IMR-90 (cell line): ENCODE measurements at regions not wholly inside any gene's neighbourhood (a gene's known extent, or its start where the extent isn't known, plus 50 kb on each side); places are given as distances from the start of the nearest gene placed in this dataset.

Experiments
- BHLHE40 ChIP-seq: fragments of 150-350 bp; IDR thresholded peaks from 2 replicates; pipeline ENCODE4 v1.6.1; 2016; ENCODE audit warnings: mild to moderate bottlenecking, low read depth, low read length
- CEBPB ChIP-seq: IDR thresholded peaks from 2 replicates; pipeline ENCODE4 v1.6.1; 2012; ENCODE audit warnings: low read depth, low read length, improper control_type of control experiment
- FOS ChIP-seq: fragments of 150-350 bp; IDR thresholded peaks from 2 replicates; pipeline ENCODE4 v1.6.1; 2016; ENCODE audit warnings: low read depth, low read length
- MAZ ChIP-seq: IDR thresholded peaks from 2 replicates; pipeline ENCODE4 v1.6.1; 2012; ENCODE audit warnings: low read depth, mild to moderate bottlenecking, low read length, improper control_type of control experiment, moderate library complexity, borderline replicate concordance
- MXI1 ChIP-seq: IDR thresholded peaks from 2 replicates; pipeline ENCODE4 v1.6.1; 2012; ENCODE audit warnings: low read depth, mild to moderate bottlenecking, low read length, moderate library complexity, borderline replicate concordance
- POLR2A ChIP-seq: IDR thresholded peaks from 2 replicates; pipeline ENCODE4 v1.6.1; 2012; ENCODE audit warnings: mild to moderate bottlenecking, low read depth, low read length
- RAD21 ChIP-seq: IDR thresholded peaks from 2 replicates; pipeline ENCODE4 v1.6.1; 2012; ENCODE audit warnings: low read length, improper control_type of control experiment
- RCOR1 ChIP-seq: IDR thresholded peaks from 2 replicates; pipeline ENCODE4 v1.6.1; 2012; ENCODE audit warnings: mild to moderate bottlenecking, low read length, improper control_type of control experiment; ENCODE audit not compliant: insufficient replicate concordance
- RFX5 ChIP-seq: IDR thresholded peaks from 2 replicates; pipeline ENCODE4 v1.8.0; 2012; ENCODE audit warnings: low read depth, mild to moderate bottlenecking, low read length, moderate library complexity
- SMC3 ChIP-seq: fragments of 150-350 bp; IDR thresholded peaks from 2 replicates; pipeline ENCODE4 v1.6.1; 2016; ENCODE audit warnings: low read depth, mild to moderate bottlenecking, antibody characterized with exemption, low read length, moderate library complexity
- TF ChIP-seq, protein P1 (sequence below): conservative IDR thresholded peaks from 2 replicates; pipeline ENCODE4 v1.5.1; 2012; ENCODE audit warnings: mild to moderate bottlenecking, low read depth, low read length, improper control_type of control experiment
- TF ChIP-seq, protein P2 (sequence below): fragments of 150-350 bp; IDR thresholded peaks from 2 replicates; pipeline ENCODE4 v1.6.1; 2017; ENCODE audit warnings: mild to moderate bottlenecking, antibody characterized with exemption, low read length, low read depth

DNA sequence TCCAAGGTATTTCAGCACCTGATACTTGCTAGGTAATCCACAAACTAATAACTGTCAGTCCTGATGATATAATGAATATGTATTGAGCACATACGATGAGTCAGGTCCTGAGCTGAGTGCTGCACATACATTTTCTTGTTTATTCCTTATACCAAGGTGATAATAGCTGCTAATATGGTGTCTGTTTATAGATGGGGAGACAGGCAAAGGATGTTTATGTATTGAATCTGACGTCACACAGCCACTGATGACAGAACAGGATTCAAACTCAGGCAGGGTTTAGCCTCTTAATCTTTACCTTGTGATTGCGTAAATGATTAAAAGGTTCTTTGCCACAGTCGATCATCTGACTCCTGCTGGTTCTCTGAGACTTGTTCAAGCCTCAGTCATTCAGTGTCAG is 609.9 kb upstream of the CPEB2 start:
- TF ChIP-seq, protein P1, sequence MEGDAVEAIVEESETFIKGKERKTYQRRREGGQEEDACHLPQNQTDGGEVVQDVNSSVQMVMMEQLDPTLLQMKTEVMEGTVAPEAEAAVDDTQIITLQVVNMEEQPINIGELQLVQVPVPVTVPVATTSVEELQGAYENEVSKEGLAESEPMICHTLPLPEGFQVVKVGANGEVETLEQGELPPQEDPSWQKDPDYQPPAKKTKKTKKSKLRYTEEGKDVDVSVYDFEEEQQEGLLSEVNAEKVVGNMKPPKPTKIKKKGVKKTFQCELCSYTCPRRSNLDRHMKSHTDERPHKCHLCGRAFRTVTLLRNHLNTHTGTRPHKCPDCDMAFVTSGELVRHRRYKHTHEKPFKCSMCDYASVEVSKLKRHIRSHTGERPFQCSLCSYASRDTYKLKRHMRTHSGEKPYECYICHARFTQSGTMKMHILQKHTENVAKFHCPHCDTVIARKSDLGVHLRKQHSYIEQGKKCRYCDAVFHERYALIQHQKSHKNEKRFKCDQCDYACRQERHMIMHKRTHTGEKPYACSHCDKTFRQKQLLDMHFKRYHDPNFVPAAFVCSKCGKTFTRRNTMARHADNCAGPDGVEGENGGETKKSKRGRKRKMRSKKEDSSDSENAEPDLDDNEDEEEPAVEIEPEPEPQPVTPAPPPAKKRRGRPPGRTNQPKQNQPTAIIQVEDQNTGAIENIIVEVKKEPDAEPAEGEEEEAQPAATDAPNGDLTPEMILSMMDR = no peak
- TF ChIP-seq POLR2A = no peak
- TF ChIP-seq MAZ = no peak
- no peak for TF ChIP-seq RAD21
- TF ChIP-seq CEBPB = no peak
- TF ChIP-seq, protein P2, sequence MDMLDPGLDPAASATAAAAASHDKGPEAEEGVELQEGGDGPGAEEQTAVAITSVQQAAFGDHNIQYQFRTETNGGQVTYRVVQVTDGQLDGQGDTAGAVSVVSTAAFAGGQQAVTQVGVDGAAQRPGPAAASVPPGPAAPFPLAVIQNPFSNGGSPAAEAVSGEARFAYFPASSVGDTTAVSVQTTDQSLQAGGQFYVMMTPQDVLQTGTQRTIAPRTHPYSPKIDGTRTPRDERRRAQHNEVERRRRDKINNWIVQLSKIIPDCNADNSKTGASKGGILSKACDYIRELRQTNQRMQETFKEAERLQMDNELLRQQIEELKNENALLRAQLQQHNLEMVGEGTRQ = no peak
- no peak for TF ChIP-seq SMC3
- no peak for TF ChIP-seq BHLHE40
- no peak for TF ChIP-seq FOS
- TF ChIP-seq RCOR1 = no peak
- TF ChIP-seq MXI1 = no peak
- no peak for TF ChIP-seq RFX5
